DOHH2 (cell line): ENCODE measurements at regions not wholly inside any gene's neighbourhood (a gene's known extent, or its start where the extent isn't known, plus 50 kb on each side); places are given as distances from the start of the nearest gene placed in this dataset.

Experiments used
- EZH2phosphoT487 ChIP-seq: fragments of 200-600 bp; sonication (generic); IDR thresholded peaks from 2 replicates; pipeline ENCODE4 v1.6.1; 2017; ENCODE audit warnings: borderline replicate concordance, mild to moderate bottlenecking, antibody characterized with exemption, low read length, moderate library complexity, mixed read lengths
- TF ChIP-seq, protein P1 (sequence below): fragments of 200-600 bp; sonication (generic); IDR thresholded peaks from one replicate; pipeline ENCODE4 v1.5.1; 2014; ENCODE audit warnings: antibody characterized with exemption, mild to moderate bottlenecking, low read depth, low read length; ENCODE audit not compliant: poor library complexity, severe bottlenecking

DNA sequence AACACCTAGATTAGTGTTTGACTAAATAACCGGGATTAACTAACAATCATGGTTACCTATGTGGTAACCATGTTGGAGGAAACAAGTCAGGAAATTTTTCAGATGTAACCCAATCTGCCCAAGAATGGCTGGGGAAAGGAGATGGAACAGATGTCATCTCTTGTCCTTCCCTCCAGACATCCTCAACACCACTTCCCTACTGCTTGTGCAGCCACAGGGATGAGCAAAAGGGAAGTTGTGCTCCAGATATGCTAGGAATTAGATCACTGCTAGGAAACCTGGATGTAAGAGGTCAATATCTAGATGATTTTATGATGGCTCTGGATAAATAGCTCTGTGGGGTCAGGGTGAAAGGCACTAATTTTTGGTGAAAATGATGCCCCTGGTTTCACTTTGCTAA, 61.3 kb upstream of the ELL2 start:
- TF ChIP-seq, protein P1, sequence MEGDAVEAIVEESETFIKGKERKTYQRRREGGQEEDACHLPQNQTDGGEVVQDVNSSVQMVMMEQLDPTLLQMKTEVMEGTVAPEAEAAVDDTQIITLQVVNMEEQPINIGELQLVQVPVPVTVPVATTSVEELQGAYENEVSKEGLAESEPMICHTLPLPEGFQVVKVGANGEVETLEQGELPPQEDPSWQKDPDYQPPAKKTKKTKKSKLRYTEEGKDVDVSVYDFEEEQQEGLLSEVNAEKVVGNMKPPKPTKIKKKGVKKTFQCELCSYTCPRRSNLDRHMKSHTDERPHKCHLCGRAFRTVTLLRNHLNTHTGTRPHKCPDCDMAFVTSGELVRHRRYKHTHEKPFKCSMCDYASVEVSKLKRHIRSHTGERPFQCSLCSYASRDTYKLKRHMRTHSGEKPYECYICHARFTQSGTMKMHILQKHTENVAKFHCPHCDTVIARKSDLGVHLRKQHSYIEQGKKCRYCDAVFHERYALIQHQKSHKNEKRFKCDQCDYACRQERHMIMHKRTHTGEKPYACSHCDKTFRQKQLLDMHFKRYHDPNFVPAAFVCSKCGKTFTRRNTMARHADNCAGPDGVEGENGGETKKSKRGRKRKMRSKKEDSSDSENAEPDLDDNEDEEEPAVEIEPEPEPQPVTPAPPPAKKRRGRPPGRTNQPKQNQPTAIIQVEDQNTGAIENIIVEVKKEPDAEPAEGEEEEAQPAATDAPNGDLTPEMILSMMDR, result no peak
- no peak for TF ChIP-seq EZH2phosphoT487
